ENCODE measurements at regions not wholly inside any gene's neighbourhood (a gene's known extent, or its start where the extent isn't known, plus 50 kb on each side); places are given as distances from the start of the nearest gene placed in this dataset.

DNA sequence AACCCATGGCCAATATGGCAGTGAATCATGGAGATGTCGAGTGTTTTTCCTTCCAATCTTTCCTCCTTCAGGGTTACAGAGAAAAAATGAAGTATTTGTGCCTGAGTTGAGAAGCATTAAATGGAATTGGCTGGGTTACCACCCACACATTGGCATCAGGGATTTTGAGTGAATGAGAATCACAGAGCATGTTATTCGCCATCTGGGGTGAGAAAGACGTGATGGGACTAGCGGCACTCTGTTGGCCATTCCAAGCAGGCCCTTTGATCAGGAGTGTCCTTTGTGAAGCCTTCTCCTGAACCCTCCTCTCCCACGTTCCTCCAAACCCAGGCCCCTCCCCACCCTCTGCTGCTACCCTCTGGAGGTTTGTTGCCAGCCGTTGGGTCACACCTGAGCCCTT is 84.2 kb upstream of the PCDH8 start:
- Histone ChIP-seq H3K4me1 (no peaks in the 10 kb centered on the region), H2AFZ (no peak overlapping the region), H3K9ac (no peak overlapping the region), H3K27ac (no peak overlapping the region), H3K4me2 (ENCODE audit: low read length) (no peak overlapping the region), H3K27me3 (ENCODE audit: control insufficient read depth, insufficient read depth, low read length) (no peaks in the 10 kb centered on the region), H3K36me3 (ENCODE audit: control insufficient read depth, insufficient read depth, low read length) (no peaks in the 10 kb centered on the region), H3K4me3 (ENCODE audit: low read depth, low read length) (no peak overlapping the region), H3K79me2 (no peaks in the 10 kb centered on the region), H3K9me3 (ENCODE audit: control insufficient read depth, low read length) (no peaks in the 10 kb centered on the region)
- TF ChIP-seq CTCF (IDR thresholded peaks at IDR 0.05), result no peak

GRCh38 chr13:52931539-52932431 is 83.3 kb upstream of the PCDH8 start:
- Histone ChIP-seq H3K79me2 (no peaks in the 10 kb centered on the region), H2AFZ (no peak overlapping the region), H3K36me3 (ENCODE audit: control insufficient read depth, insufficient read depth, low read length) (no peaks in the 10 kb centered on the region), H3K4me3 (ENCODE audit: low read depth, low read length) (no peak overlapping the region), H3K4me1 (no peaks in the 10 kb centered on the region), H3K27ac (no peak overlapping the region), H3K9ac (no peak overlapping the region), H3K9me3 (ENCODE audit: control insufficient read depth, low read length) (no peaks in the 10 kb centered on the region), H3K4me2 (ENCODE audit: low read length) (no peak overlapping the region), H3K27me3 (ENCODE audit: control insufficient read depth, insufficient read depth, low read length) (no peaks in the 10 kb centered on the region)
- no peak for TF ChIP-seq CTCF (IDR thresholded peaks at IDR 0.05)

GRCh38 chr13:52931131-52931530 is 82.7 kb upstream of the PCDH8 start:
- Histone ChIP-seq H3K27ac (no peak overlapping the region), H2AFZ (no peak overlapping the region), H3K79me2 (no peaks in the 10 kb centered on the region), H3K27me3 (ENCODE audit: control insufficient read depth, insufficient read depth, low read length) (no peaks in the 10 kb centered on the region), H3K4me2 (ENCODE audit: low read length) (no peak overlapping the region), H3K4me1 (no peaks in the 10 kb centered on the region), H3K36me3 (ENCODE audit: control insufficient read depth, insufficient read depth, low read length) (no peaks in the 10 kb centered on the region), H3K9ac (no peak overlapping the region), H3K4me3 (ENCODE audit: low read depth, low read length) (no peak overlapping the region), H3K9me3 (ENCODE audit: control insufficient read depth, low read length) (no peaks in the 10 kb centered on the region)
- no peak for TF ChIP-seq CTCF (IDR thresholded peaks at IDR 0.05)

DNA sequence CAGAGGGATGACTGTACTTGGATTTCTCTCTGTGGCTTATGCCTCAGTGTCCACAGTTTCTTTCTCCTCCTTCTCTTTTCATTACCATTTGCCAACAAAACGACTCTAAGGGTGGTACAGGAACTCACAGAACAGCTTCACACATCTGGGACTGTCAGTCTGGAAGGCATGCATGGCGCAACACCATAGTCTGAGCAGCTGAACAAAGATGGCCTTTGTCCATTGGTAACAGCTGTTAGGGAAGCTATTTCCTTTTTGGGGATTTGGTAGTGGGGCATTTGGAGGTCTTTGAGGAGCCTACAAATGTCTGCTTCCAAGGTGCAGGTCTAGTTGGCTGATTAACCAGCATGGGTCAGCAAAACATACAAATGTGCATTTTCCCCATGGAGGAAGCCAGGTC is 81.4 kb upstream of the PCDH8 start:
- H2AFZ ChIP-seq, result no peak overlapping the region
- H3K4me3 ChIP-seq (ENCODE audit: low read depth, low read length), result no peak overlapping the region
- no peak overlapping the region for H3K9ac ChIP-seq
- no peak overlapping the region for H3K27ac ChIP-seq
- TF ChIP-seq CTCF (IDR thresholded peaks at IDR 0.05), result no peak
- no peaks in the 10 kb centered on the region for H3K9me3 ChIP-seq (ENCODE audit: control insufficient read depth, low read length)
- no peaks in the 10 kb centered on the region for H3K27me3 ChIP-seq (ENCODE audit: control insufficient read depth, insufficient read depth, low read length)
- no peak overlapping the region for H3K4me2 ChIP-seq (ENCODE audit: low read length)
- no peaks in the 10 kb centered on the region for H3K79me2 ChIP-seq
- H3K36me3 ChIP-seq (ENCODE audit: control insufficient read depth, insufficient read depth, low read length), result no peaks in the 10 kb centered on the region
- H3K4me1 ChIP-seq, result no peaks in the 10 kb centered on the region

DNA sequence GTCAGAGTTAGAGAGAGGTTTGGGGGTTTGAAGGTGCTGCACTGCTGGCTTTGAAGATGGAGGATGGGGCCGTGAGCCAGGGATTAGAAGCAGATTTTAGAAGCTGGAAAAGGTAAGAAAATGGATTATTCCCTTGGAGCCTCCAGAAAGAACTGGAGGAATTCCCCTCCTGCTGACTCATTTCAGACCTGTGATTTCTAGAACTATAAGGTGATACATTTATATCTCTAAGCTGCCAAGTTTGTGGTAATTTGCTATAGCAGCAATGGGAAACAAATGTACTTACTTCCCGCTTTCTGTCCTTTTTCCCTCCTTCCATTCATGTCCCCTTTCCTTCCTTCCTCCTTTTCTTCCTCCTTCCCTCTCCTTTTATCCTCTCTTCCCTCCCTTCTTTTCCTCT is 78.5 kb upstream of the PCDH8 start:
- no peak overlapping the region for H2AFZ ChIP-seq

More for the DNA sequence above, 78.5 kb upstream of the PCDH8 start:
- TF ChIP-seq CTCF (IDR thresholded peaks at IDR 0.05), result no peak
- H3K9ac ChIP-seq, result no peak overlapping the region
- no peaks in the 10 kb centered on the region for H3K27me3 ChIP-seq (ENCODE audit: control insufficient read depth, insufficient read depth, low read length)
- no peaks in the 10 kb centered on the region for H3K4me1 ChIP-seq
- H3K79me2 ChIP-seq, result no peaks in the 10 kb centered on the region
- H3K9me3 ChIP-seq (ENCODE audit: control insufficient read depth, low read length), result no peaks in the 10 kb centered on the region
- H3K27ac ChIP-seq, result no peak overlapping the region
- no peak overlapping the region for H3K4me2 ChIP-seq (ENCODE audit: low read length)
- H3K36me3 ChIP-seq (ENCODE audit: control insufficient read depth, insufficient read depth, low read length), result no peaks in the 10 kb centered on the region
- no peak overlapping the region for H3K4me3 ChIP-seq (ENCODE audit: low read depth, low read length)
